IMR-90 (cell line): ENCODE measurements at regions not wholly inside any gene's neighbourhood (a gene's known extent, or its start where the extent isn't known, plus 50 kb on each side); places are given as distances from the start of the nearest gene placed in this dataset.
"Not testable (repeated sequence)": the region's sequence is repeated elsewhere in the genome, so short reads cannot be mapped to it uniquely, and the experiment has no call there.

ENCODE experiments used
- ATAC-seq: fragments of 200-7000 bp; cut with Tn5 transposase; 2 replicates; pipeline ENCODE4 v1.9.1; 2020; ENCODE audit warnings: low read depth, mild to moderate bottlenecking, moderate library complexity
- BruUV-seq: library from RNA; stranded (reverse); fragments of 400-500 nt; replicated peaks from 2 replicates; lab custom pipeline; 2021; lab: Mats Ljungman, UMichigan
- CTCF ChIA-PET: fragments of 300-600 bp; formaldehyde crosslinking; extraction: SDS; loops from one replicate; lab custom pipeline; 2021; ENCODE audit warnings: antibody characterized with exemption; lab: Yijun Ruan, JAX
- POLR2A ChIA-PET: fragments of 300-600 bp; sonication (Branson Sonifier 250); formaldehyde crosslinking; loops from one replicate; lab custom pipeline; 2022; ENCODE audit warnings: antibody characterized with exemption; ENCODE audit not compliant: unreplicated experiment; lab: Charles Lee
- DNase-seq: peaks from one replicate; pipeline ENCODE4 v3.0.0; 2013
- H2AFZ ChIP-seq: replicated peaks from 2 replicates; pipeline ENCODE3; 2013; ENCODE audit warnings: low read length, mild to moderate bottlenecking; ENCODE audit not compliant: poor library complexity
- H2AK5ac ChIP-seq: 2 replicates; pipeline ENCODE4 v1.6.1; 2013; ENCODE audit warnings: low read depth, low read length, inconsistent platforms
- H2AK9ac ChIP-seq: replicated peaks from 2 replicates; pipeline ENCODE3; 2013; ENCODE audit warnings: mild to moderate bottlenecking, low read depth, low read length, moderate library complexity; ENCODE audit not compliant: poor library complexity
- H2BK120ac ChIP-seq: 2 replicates; pipeline ENCODE4 v1.6.1; 2013; ENCODE audit warnings: low read depth, low read length, inconsistent platforms
- H2BK15ac ChIP-seq: 3 replicates; pipeline ENCODE4 v1.6.1; 2013; ENCODE audit warnings: low read depth, low read length, inconsistent platforms
- H2BK20ac ChIP-seq: 2 replicates; pipeline ENCODE4 v1.6.1; 2013; ENCODE audit warnings: low read depth, mild to moderate bottlenecking, inconsistent platforms, low read length, moderate library complexity
- H2BK5ac ChIP-seq: 2 replicates; pipeline ENCODE4 v1.6.1; 2013; ENCODE audit warnings: mild to moderate bottlenecking, low read depth, low read length, inconsistent platforms; ENCODE audit not compliant: poor library complexity, severe bottlenecking
- H3K14ac ChIP-seq: replicated peaks from 2 replicates; pipeline ENCODE4 v1.6.1; 2013; ENCODE audit warnings: low read depth, low read length, inconsistent platforms
- H3K18ac ChIP-seq: 2 replicates; pipeline ENCODE4 v1.6.1; 2013; ENCODE audit warnings: low read depth, low read length, control low read depth
- H3K23ac ChIP-seq: 2 replicates; pipeline ENCODE4 v1.6.1; 2013; ENCODE audit warnings: low read depth, low read length, inconsistent platforms
- H3K27ac ChIP-seq: 2 replicates; pipeline ENCODE4 v1.5.1; 2013; ENCODE audit warnings: mild to moderate bottlenecking, control low read depth, low read length; ENCODE audit not compliant: insufficient read depth
- H3K27me3 ChIP-seq: 2 replicates; pipeline ENCODE4 v1.6.1; 2013; ENCODE audit warnings: low read length; ENCODE audit not compliant: control insufficient read depth, insufficient read depth
- H3K36me3 ChIP-seq: 2 replicates; pipeline ENCODE4 v1.6.1; 2013; ENCODE audit warnings: low read length, mixed read lengths; ENCODE audit not compliant: control insufficient read depth, insufficient read depth
- H3K4ac ChIP-seq: 2 replicates; pipeline ENCODE4 v1.6.1; 2013; ENCODE audit warnings: low read depth, low read length, inconsistent platforms
- H3K4me1 ChIP-seq: 2 replicates; pipeline ENCODE4 v1.6.1; 2013; ENCODE audit warnings: low read length, mixed read lengths; ENCODE audit not compliant: control insufficient read depth, insufficient read depth
- H3K4me2 ChIP-seq: 2 replicates; pipeline ENCODE4 v1.6.1; 2013; ENCODE audit warnings: low read depth, mild to moderate bottlenecking, control low read depth, low read length, moderate library complexity
- H3K4me3 ChIP-seq: 2 replicates; pipeline ENCODE4 v1.5.1; 2013; ENCODE audit warnings: low read depth, mild to moderate bottlenecking, control low read depth, low read length, moderate library complexity; ENCODE audit not compliant: insufficient read depth
- H3K56ac ChIP-seq: 2 replicates; pipeline ENCODE4 v1.6.1; 2013; ENCODE audit warnings: low read length, inconsistent platforms; ENCODE audit not compliant: insufficient read depth; ENCODE audit errors: extremely low read depth
- H3K79me1 ChIP-seq, 2 experiments: 2 replicates each; pipeline ENCODE4 v1.6.1; 2013; ENCODE audit warnings: low read length in 2 of 2, inconsistent platforms in 1 of 2, low read depth in 1 of 2
- H3K9ac ChIP-seq: 2 replicates; pipeline ENCODE4 v1.6.1; 2013; ENCODE audit warnings: low read depth, low read length, control low read depth
- H3K9me1 ChIP-seq: 2 replicates; pipeline ENCODE4 v1.6.1; 2013; ENCODE audit warnings: low read length, inconsistent platforms; ENCODE audit not compliant: insufficient read depth
- H3K9me3 ChIP-seq: 2 replicates; pipeline ENCODE4 v1.6.1; 2013; ENCODE audit warnings: low read length; ENCODE audit not compliant: control insufficient read depth, insufficient read depth
- H4K20me1 ChIP-seq: 2 replicates; pipeline ENCODE4 v1.6.1; 2013; ENCODE audit warnings: low read length, inconsistent platforms; ENCODE audit not compliant: insufficient read depth
- H4K5ac ChIP-seq: 2 replicates; pipeline ENCODE4 v1.6.1; 2013; ENCODE audit warnings: mild to moderate bottlenecking, low read depth, low read length, control low read depth
- H4K8ac ChIP-seq, 2 experiments: 2 replicates each; pipeline ENCODE4 v1.6.1; 2013; ENCODE audit warnings: low read depth in 2 of 2, low read length in 2 of 2, control low read depth in 1 of 2, inconsistent platforms in 1 of 2
- H4K91ac ChIP-seq: 2 replicates; pipeline ENCODE4 v1.6.1; 2013; ENCODE audit warnings: low read depth, low read length, inconsistent platforms; ENCODE audit not compliant: insufficient read depth
- WGBS, 2 experiments: methylation state at CpG; one replicate each; pipeline versions ENCODE4 v1.1.5 to v1.1.7; 2013; ENCODE audit warnings: missing lambda C conversion rate in 2 of 2; ENCODE audit not compliant: insufficient read length in 1 of 2; ENCODE audit errors: extremely low coverage in 2 of 2; 5-methylcytosine and 5-hydroxymethylcytosine counted together
- dilution Hi-C: fragments of 300-500 bp; cut with HindIII; formaldehyde crosslinking; loops from one replicate; pipeline ENCODE4 v1.14.3; 2018; ENCODE audit warnings: low sequenced_read_pairs; ENCODE audit not compliant: unreplicated experiment
- in situ Hi-C: fragments of 300-500 bp; cut with MboI; formaldehyde crosslinking; loops from 3 replicates; pipeline ENCODE4 v1.14.3; 2019; ENCODE audit warnings: low sequenced_read_pairs, inconsistent platforms, mixed read lengths
- intact Hi-C: fragments of 100-400 bp; cut with micrococcal nuclease; formaldehyde crosslinking; loops from 2 replicates; pipeline ENCODE4 v1.10.0; 2022

GRCh38 chr9:65425183-65425582 lies 140.2 kb upstream of the FOXD4L5 start:
- H4K8ac ChIP-seq, POLR2A ChIA-PET, H3K9me1 ChIP-seq, H2AK9ac ChIP-seq, intact Hi-C loops, in situ Hi-C loops, H2AK5ac ChIP-seq, H3K4me3 ChIP-seq, H2BK5ac ChIP-seq, ATAC-seq, H3K56ac ChIP-seq, H2AFZ ChIP-seq, H2BK15ac ChIP-seq, H2BK20ac ChIP-seq, H3K36me3 ChIP-seq, H3K14ac ChIP-seq, H3K27me3 ChIP-seq, H4K5ac ChIP-seq, H4K91ac ChIP-seq, H3K4ac ChIP-seq, H3K4me1 ChIP-seq, H3K23ac ChIP-seq, DNase-seq, H2BK120ac ChIP-seq, H4K20me1 ChIP-seq, H3K4me2 ChIP-seq, H3K27ac ChIP-seq, dilution Hi-C loops, CTCF ChIA-PET, H3K9ac ChIP-seq, BruUV-seq, H3K18ac ChIP-seq, H3K79me1 ChIP-seq, H3K9me3 ChIP-seq: not testable (repeated sequence)
- 20% methylated on average over 4 of the region's 5 CpGs; no CpG with 5 or more reads in 1 of the 2 experiments for WGBS, 2 experiments

DNA sequence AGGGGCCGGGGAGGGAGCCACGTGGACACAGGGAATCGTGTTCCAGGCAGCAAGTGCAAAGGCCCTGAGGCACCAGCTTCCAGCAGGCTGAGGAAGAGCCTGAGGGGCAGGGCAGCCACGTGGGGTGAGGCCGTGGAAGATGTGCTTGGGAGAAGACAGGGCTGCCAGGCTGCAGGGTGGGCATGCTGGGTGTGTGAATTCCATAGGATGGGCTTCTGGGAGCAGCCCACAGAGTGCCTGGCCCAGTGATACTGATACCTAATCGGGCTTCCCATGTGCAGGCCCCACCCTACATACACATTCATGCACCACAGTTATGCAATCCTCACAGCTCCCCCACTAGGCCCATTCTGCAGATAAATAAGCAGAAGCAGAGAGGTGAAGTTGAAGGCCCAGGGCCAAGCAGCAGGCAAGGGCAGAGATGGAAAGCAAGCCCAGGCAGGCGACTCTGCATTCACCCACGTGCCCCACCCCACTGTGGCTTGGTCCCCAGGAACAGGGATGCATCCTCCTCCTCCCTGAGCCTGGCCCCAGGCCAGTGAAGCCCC lies 139.5 kb upstream of the FOXD4L5 start:
- H3K18ac ChIP-seq, H4K91ac ChIP-seq, dilution Hi-C loops, H2BK15ac ChIP-seq, H2BK120ac ChIP-seq, H3K4ac ChIP-seq, intact Hi-C loops, H2AK9ac ChIP-seq, DNase-seq, H3K23ac ChIP-seq, H2AFZ ChIP-seq, H3K9me3 ChIP-seq, H3K9ac ChIP-seq, POLR2A ChIA-PET, H3K36me3 ChIP-seq, H3K14ac ChIP-seq, ATAC-seq, BruUV-seq, H4K5ac ChIP-seq, H2AK5ac ChIP-seq, H3K27me3 ChIP-seq, H4K8ac ChIP-seq, H3K27ac ChIP-seq, H3K4me1 ChIP-seq, H3K4me3 ChIP-seq, in situ Hi-C loops, H3K79me1 ChIP-seq, H4K20me1 ChIP-seq, H2BK20ac ChIP-seq, H2BK5ac ChIP-seq, H3K4me2 ChIP-seq, CTCF ChIA-PET, H3K56ac ChIP-seq, H3K9me1 ChIP-seq: not testable (repeated sequence)
- 38% methylated on average over 2 of the region's 8 CpGs; no CpG with 5 or more reads in 1 of the 2 experiments for WGBS, 2 experiments
